ENCODE measurements at regions not wholly inside any gene's neighbourhood (a gene's known extent, or its start where the extent isn't known, plus 50 kb on each side); places are given as distances from the start of the nearest gene placed in this dataset.

DNA sequence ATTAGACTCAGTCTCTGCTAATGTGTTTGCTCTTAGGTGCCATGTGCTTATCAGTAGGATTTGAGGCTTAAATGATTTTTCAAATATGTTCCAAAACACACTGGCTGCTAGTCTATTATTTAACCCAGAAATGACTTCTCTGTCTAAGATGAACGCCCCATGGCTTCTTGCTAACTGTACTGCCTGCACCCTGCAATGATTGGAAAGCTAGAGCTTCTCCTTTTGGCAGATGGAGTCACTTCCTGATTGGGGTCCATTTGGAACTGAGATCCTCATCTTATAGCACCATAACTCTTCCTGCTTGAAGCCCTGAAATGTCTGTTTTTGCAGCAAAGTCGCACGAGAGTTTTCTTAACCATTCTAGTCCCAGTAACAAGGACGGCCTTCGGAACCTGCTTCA, 186.5 kb upstream of the ADO start:
- H3K9me3 ChIP-seq = no peaks in the 10 kb centered on the region
- DNase-seq (no peak), ATAC-seq (no peak)
- no peaks in the 10 kb centered on the region for H3K36me3 ChIP-seq
- H3K4me1 ChIP-seq = peaks cover 0 to 66% (median 0%) of the 10 kb centered on the region in 12 donors
- TF ChIP-seq, protein P1, sequence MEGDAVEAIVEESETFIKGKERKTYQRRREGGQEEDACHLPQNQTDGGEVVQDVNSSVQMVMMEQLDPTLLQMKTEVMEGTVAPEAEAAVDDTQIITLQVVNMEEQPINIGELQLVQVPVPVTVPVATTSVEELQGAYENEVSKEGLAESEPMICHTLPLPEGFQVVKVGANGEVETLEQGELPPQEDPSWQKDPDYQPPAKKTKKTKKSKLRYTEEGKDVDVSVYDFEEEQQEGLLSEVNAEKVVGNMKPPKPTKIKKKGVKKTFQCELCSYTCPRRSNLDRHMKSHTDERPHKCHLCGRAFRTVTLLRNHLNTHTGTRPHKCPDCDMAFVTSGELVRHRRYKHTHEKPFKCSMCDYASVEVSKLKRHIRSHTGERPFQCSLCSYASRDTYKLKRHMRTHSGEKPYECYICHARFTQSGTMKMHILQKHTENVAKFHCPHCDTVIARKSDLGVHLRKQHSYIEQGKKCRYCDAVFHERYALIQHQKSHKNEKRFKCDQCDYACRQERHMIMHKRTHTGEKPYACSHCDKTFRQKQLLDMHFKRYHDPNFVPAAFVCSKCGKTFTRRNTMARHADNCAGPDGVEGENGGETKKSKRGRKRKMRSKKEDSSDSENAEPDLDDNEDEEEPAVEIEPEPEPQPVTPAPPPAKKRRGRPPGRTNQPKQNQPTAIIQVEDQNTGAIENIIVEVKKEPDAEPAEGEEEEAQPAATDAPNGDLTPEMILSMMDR (IDR thresholded peaks at IDR 0.05) = no peak
- TF ChIP-seq POLR2A (IDR thresholded peaks at IDR 0.05) = no peak
- no peak overlapping the region for H3K4me3 ChIP-seq
- 80 to 92% (median 91%) methylated on average over 5 of the region's 5 CpGs for WGBS, 4 donors
- intact Hi-C loops (cut with DNase I) = loop anchor here in 1 of 10 donors (10.0 kb wide), 1 partner anchor 387 kb away; no protein-coding TSS in a partner anchor
- H3K27me3 ChIP-seq = no peaks in the 10 kb centered on the region
- peak overlapping the region in 1 of 12 donors; percentile 80 for H3K27ac ChIP-seq

DNA sequence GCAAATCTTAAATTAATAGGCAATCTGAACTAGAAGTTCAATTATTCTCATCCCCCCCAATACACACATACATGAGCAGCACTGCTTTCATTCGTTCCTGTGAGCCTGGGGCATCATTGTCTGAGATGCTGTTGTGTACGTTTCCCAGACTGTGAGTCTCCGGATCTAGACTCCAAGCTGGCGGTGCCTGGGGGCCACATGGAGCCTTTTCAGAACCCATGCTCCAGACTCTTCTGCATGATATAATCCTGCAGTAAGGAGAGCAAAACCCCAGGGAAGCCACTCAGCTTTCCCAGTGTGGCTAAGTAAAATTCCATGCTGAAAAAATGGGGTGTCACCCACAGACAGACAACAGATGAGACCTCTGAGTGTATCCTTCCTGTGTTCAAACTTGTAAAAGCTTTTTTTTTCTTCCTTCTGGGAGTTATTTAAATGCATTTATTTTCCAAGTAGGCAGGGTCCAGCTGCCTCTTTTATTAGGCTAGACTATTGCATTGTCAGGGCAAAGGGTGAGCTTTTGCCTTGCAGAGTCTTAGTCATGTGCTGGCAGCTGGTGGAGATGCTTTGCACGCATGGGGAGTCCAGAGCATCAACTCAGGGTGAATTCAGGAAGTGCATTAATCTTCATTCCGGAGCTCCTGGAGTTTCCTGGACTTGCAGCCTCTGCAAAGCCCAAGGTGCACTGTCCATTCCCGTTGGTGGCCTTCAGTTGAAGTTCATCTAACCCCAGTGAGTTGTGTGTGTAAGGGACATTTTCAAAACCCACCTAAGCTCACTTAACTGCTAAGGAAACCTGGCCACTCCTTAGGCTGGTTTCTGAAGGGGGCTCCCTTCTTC, 185.7 kb upstream of the ADO start:
- Histone ChIP-seq H3K27ac (peak overlapping the region in 1 of 12 donors; percentile 80), H3K4me1 (peaks cover 0 to 59% (median 0%) of the 10 kb centered on the region in 12 donors), H3K27me3 (no peaks in the 10 kb centered on the region), H3K36me3 (no peaks in the 10 kb centered on the region), H3K4me3 (no peak overlapping the region), H3K9me3 (no peaks in the 10 kb centered on the region)
- ATAC-seq = peak in 3 of 4 donors; percentile 56 to 74 (median 70)
- intact Hi-C loops (cut with DNase I) = loop anchor here in 1 of 10 donors (10.0 kb wide), 1 partner anchor 386 kb away; no protein-coding TSS in a partner anchor
- TF ChIP-seq, protein P1 (IDR thresholded peaks at IDR 0.05) = no peak
- no peak for TF ChIP-seq POLR2A (IDR thresholded peaks at IDR 0.05)
- DNase-seq = peak in 2 of 5 donors; percentile 31 to 32
- 60 to 74% (median 71%) methylated on average over 7 of the region's 7 CpGs for WGBS, 4 donors

DNA sequence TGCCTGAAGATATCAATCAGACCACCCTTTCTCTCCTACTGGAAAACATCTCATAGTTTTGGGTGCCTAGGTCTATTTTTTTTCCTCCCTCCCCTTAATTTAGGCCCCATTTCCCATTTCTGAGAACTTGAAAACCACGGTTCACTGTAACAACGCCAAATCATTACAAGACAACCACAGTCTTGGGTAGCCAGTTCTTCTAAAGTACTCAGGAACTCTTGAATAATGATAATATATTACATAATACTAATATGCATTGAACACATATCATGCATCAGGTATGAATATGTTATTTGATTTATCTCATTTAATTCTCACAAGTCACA, 185.1 kb upstream of the ADO start:
- Histone ChIP-seq H3K36me3 (no peaks in the 10 kb centered on the region), H3K4me1 (peaks cover 0 to 54% (median 0%) of the 10 kb centered on the region in 12 donors), H3K27me3 (no peaks in the 10 kb centered on the region), H3K27ac (peak overlapping the region in 1 of 12 donors; percentile 80), H3K9me3 (no peaks in the 10 kb centered on the region), H3K4me3 (no peak overlapping the region)
- TF ChIP-seq POLR2A (IDR thresholded peaks at IDR 0.05) = no peak
- TF ChIP-seq, protein P1 (IDR thresholded peaks at IDR 0.05) = no peak
- intact Hi-C loops (cut with DNase I) = loop anchor here in 1 of 10 donors (10.0 kb wide), 1 partner anchor 385 kb away; no protein-coding TSS in a partner anchor
- DNase-seq = no peak
- ATAC-seq = no peak
- WGBS, 4 donors = 66 to 97% (median 89%) methylated on average over 2 of the region's 2 CpGs

DNA sequence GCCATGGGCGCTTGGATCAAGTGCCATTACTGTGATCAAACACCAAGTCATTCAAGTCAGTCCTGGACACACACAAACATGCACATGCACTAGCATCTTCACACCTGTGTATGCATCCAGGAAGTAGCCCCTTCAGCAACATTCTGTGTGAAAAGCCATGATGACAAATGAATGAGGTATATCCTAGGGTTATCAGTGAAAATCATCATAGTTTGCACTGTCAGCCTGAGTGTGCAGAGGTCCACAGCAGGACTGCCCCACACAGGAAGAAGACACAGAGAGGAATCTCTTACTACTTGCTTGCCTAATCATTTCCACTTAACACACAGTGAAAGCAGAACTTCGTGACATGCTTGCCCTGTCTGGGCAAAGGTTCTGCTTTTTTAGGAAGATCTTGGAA, 184.0 kb upstream of the ADO start:
- Histone ChIP-seq H3K27me3 (no peaks in the 10 kb centered on the region), H3K4me1 (peaks cover 0 to 47% (median 0%) of the 10 kb centered on the region in 12 donors), H3K9me3 (no peaks in the 10 kb centered on the region), H3K4me3 (no peak overlapping the region), H3K27ac (peak overlapping the region in 1 of 12 donors; percentile 80), H3K36me3 (no peaks in the 10 kb centered on the region)
- ATAC-seq (peak; percentile 47 to 85 (median 70)), DNase-seq (no peak)
- TF ChIP-seq, protein P1 (IDR thresholded peaks at IDR 0.05) = no peak
- no peak for TF ChIP-seq POLR2A (IDR thresholded peaks at IDR 0.05)
- intact Hi-C loops (cut with DNase I) = no loop called here
- 78 to 92% (median 90%) methylated on average over 2 of the region's 2 CpGs for WGBS, 4 donors

All from heart left ventricle (tissue), 16 donors.